ENCODE measurements at regions not wholly inside any gene's neighbourhood (a gene's known extent, or its start where the extent isn't known, plus 50 kb on each side); places are given as distances from the start of the nearest gene placed in this dataset.

DNA sequence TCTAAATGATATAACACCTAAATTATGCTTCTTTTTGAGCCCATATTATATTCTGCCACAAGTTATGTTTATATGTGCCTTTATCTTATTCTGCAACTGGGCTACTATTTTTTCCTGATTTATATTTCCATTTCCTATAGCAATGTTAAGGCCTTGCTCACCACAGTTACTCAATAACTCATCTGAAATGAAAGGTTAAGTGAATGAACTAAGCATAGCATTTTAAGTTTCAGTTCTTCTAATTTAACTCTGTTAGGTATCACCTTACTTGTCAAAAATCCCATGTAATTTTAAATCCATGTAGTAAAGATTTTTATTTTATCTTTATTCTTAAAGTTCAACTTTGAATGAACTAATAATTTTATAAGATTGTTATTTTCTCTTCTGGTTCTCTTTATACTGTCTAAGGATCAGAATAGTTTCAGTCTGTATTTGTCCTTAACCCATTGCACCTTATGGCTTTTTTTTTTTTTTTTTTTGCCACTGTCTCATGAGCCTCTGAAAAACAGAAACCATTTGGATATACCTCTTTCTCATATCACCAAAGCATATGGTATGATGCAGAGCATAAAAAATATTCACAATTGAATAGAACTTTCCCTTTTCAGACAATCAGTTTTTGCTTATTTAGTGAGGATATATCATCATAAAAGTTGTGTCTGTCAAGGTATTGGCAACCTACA lies 301.8 kb upstream of the ZWINT start:
- DNase-seq (ENCODE audit: low read depth) = no peak
- no peak overlapping the region for H3K4me3 ChIP-seq (ENCODE audit: low read depth, low read length)
- TF ChIP-seq, protein P1, sequence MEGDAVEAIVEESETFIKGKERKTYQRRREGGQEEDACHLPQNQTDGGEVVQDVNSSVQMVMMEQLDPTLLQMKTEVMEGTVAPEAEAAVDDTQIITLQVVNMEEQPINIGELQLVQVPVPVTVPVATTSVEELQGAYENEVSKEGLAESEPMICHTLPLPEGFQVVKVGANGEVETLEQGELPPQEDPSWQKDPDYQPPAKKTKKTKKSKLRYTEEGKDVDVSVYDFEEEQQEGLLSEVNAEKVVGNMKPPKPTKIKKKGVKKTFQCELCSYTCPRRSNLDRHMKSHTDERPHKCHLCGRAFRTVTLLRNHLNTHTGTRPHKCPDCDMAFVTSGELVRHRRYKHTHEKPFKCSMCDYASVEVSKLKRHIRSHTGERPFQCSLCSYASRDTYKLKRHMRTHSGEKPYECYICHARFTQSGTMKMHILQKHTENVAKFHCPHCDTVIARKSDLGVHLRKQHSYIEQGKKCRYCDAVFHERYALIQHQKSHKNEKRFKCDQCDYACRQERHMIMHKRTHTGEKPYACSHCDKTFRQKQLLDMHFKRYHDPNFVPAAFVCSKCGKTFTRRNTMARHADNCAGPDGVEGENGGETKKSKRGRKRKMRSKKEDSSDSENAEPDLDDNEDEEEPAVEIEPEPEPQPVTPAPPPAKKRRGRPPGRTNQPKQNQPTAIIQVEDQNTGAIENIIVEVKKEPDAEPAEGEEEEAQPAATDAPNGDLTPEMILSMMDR (IDR thresholded peaks at IDR 0.05; ENCODE audit: low read depth, low read length, missing control alignments) = no peak

DNA sequence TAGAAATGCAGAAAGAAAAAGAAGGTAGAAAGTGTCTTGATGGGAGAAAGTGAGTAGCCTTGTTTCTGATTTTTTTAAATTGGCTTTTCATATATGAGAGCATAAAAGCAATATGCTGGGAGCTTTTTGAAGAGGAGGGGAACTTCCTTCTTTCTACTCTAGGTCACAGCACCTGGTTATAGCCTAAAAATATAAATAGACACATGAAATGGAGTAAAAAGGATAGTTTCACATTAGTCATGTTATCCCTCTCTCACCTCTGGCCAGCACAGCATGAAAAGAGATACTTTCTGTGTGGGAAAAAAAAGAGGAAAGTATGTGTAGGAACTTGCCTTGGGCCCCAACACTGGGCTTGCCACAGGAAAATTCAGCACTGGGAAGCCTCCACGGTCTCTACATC lies 292.2 kb upstream of the ZWINT start:
- TF ChIP-seq, protein P1 (IDR thresholded peaks at IDR 0.05; ENCODE audit: low read depth, low read length, missing control alignments) = no peak

DNA sequence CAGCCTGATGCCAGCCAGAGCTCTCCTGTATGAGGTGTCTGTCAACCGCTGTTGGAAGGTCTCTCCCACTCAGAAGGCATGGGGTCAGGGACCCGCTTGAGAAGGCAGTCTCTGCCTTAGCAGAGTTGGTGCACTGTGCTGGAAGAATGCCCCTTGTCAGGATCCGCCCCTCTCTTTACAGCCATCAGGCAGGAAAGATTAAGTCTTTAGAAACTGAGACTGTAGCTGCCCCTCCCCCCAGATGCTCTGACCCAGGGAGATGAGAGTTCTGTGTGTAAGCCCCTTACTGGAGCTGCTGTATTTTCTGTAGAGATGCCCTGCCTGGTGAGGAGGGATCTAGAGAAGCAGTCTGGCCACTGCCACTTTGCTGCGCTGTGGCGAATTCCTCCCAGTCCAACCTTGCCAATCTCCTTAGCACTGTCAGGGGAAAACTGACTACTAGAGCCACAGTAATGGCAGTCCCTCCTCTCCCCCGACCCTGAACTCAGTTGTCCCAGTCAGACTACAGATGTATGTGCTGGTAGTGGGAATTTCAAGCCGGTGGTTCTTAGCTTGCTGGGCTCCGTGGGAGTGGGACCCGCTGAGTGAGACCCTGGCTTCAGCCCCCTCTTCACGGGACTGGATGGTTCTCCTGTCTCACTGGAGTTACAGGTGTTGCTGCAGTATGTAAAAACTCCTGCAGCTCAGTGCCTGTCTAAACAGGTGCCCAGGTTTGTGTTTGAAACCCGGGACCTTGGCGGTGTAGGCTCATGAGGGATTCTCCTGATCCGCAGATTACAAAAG lies 285.5 kb upstream of the ZWINT start:
- TF ChIP-seq, protein P1 (IDR thresholded peaks at IDR 0.05; ENCODE audit: low read depth, low read length, missing control alignments) = no peak
- no peak for DNase-seq (ENCODE audit: low read depth)
- no peak overlapping the region for H3K4me3 ChIP-seq (ENCODE audit: low read depth, low read length)

More for the DNA sequence above, 292.2 kb upstream of the ZWINT start:
- DNase-seq (ENCODE audit: low read depth) = no peak
- H3K4me3 ChIP-seq (ENCODE audit: low read depth, low read length) = no peak overlapping the region

GRCh38 chr10:56633876-56634452 lies 272.9 kb upstream of the ZWINT start:
- TF ChIP-seq, protein P1 (IDR thresholded peaks at IDR 0.05; ENCODE audit: low read depth, low read length, missing control alignments) = no peak
- no peak for DNase-seq (ENCODE audit: low read depth)
- H3K4me3 ChIP-seq (ENCODE audit: low read depth, low read length) = no peak overlapping the region

GRCh38 chr10:56632537-56632936 lies 271.5 kb upstream of the ZWINT start:
- TF ChIP-seq, protein P1 (IDR thresholded peaks at IDR 0.05; ENCODE audit: low read depth, low read length, missing control alignments) = no peak
- H3K4me3 ChIP-seq (ENCODE audit: low read depth, low read length) = no peak overlapping the region
- no peak for DNase-seq (ENCODE audit: low read depth)

- H3K4me3 ChIP-seq (ENCODE audit: low read depth, low read length) = no peak overlapping the region
- no peak for DNase-seq (ENCODE audit: low read depth)
These were observed 263.0 kb upstream of the ZWINT start for GRCh38 chr10:56624082-56624481.

More at GRCh38 chr10:56624082-56624481, 263.0 kb upstream of the ZWINT start:
- TF ChIP-seq, protein P1 (IDR thresholded peaks at IDR 0.05; ENCODE audit: low read depth, low read length, missing control alignments) = no peak

All from GM12864 (cell line).